ENCODE measurements at regions not wholly inside any gene's neighbourhood (a gene's known extent, or its start where the extent isn't known, plus 50 kb on each side); places are given as distances from the start of the nearest gene placed in this dataset.

DNA sequence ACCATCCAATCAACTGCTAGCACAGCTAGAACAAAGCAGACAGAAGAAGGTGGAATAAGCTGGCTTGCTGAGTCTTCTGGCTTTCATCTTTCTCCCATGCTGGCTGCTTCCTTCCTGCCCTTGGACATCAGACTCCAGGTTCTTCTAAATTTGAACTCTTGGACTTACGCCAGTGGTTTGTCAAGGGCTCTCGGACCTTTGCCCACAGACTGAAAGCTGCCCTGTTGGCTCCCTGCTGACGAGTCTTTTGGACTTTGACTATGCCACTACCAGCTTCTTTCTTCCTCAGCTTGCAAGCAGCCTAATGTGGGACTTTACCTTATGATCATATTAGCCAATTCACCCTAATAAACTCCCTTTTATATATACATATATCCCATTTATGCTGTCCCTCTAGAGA lies 164.1 kb upstream of the GJE1 start:
- Histone ChIP-seq H2AFZ (ENCODE audit: low read length) (no peak overlapping the region), H3K4me3 (ENCODE audit: low read length) (no peak overlapping the region), H3K9me3 (ENCODE audit: low read length) (no peaks in the 10 kb centered on the region), H3K9me2 (replicated peaks; ENCODE audit: insufficient read depth, low read length) (no peaks in the 10 kb centered on the region), H3K4me1 (ENCODE audit: low read length) (peaks cover 2% of the 10 kb centered on the region; the same call in 1 of the 2 replicates), H3K79me2 (ENCODE audit: low read length) (no peaks in the 10 kb centered on the region), H4K20me1 (ENCODE audit: insufficient read depth, low read depth, low read length) (no peaks in the 10 kb centered on the region), H3K4me2 (ENCODE audit: low read depth, low read length, poor library complexity, severe bottlenecking) (no peak overlapping the region), H3K27ac (ENCODE audit: low read length) (no peak overlapping the region), H3K27me3 (ENCODE audit: low read length) (no peaks in the 10 kb centered on the region), H3K36me3 (ENCODE audit: insufficient read depth, low read length) (no peaks in the 10 kb centered on the region), H3K9ac (ENCODE audit: low read length) (no peak overlapping the region)
- DNase-seq, result no peak

DNA sequence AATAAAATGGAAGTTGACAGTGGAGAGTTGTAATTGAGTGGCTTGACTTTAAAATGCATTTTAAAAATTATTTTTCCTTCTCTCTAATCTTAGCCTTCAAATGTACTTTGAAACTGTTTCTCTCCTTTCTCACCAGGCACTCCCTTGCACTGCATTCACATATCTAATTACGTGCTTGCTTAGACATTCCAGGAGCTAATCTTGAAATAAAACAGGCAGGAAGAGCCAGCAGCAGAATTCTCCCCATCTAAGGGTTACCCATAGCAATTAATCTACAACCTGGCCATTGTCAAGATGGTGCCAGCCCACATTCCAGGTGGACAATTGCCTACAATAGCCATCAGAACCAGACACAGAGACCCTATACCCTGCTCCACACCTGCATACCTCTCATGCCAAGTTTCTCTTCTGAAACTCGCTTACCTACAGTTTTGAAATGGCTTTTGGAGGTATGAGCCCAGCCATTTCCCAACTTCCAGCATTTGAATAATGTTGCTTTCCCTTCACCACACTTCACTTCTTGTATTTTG lies 167.6 kb upstream of the GJE1 start:
- Histone ChIP-seq H3K4me2 (ENCODE audit: low read depth, low read length, poor library complexity, severe bottlenecking) (no peak overlapping the region), H3K4me1 (ENCODE audit: low read length) (peaks cover 2% of the 10 kb centered on the region; the same call in 1 of the 2 replicates)

DNA sequence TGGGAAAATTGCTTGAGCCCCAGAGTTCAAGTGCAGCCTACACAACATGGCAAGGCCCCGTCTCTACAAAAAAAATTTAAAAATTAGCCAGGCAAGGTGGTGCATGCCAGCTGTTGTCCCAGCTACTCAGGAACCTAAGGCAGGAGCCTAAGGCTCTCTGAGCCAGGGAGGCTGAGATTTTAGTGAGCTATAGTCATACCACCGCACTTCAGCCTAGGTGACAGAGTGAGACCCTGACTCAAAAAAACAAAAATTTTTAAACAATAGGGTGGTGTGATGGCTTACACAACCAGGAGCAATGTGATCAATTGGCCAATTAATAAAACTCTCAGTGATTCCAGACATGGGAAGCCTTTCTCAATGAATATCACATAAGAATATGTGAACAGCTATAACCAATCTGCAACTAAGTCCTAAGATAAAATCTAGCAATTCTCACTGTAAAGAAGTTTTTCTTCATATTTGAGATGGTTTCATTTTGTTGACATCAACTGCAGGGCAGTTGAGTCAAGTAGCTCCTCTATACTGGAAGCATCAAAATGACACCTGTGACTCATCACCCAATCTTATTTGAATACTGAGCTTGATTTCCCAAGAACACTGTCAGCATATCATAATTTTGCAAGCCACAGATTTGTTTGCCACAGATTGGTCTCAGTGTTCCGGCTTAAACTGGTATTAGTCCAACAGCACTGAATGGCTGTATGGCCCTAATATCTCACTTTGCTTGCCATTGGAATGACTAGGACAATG lies 169.0 kb upstream of the GJE1 start:
- Histone ChIP-seq H3K79me2 (ENCODE audit: low read length) (no peaks in the 10 kb centered on the region), H4K20me1 (ENCODE audit: insufficient read depth, low read depth, low read length) (no peaks in the 10 kb centered on the region), H3K9me2 (replicated peaks; ENCODE audit: insufficient read depth, low read length) (no peaks in the 10 kb centered on the region), H3K9me3 (ENCODE audit: low read length) (no peaks in the 10 kb centered on the region), H3K4me1 (ENCODE audit: low read length) (peaks cover 2% of the 10 kb centered on the region; the same call in 1 of the 2 replicates), H3K36me3 (ENCODE audit: insufficient read depth, low read length) (no peaks in the 10 kb centered on the region), H3K4me3 (ENCODE audit: low read length) (no peak overlapping the region), H3K4me2 (ENCODE audit: low read depth, low read length, poor library complexity, severe bottlenecking) (no peak overlapping the region), H3K27ac (ENCODE audit: low read length) (no peak overlapping the region), H3K27me3 (ENCODE audit: low read length) (no peaks in the 10 kb centered on the region), H2AFZ (ENCODE audit: low read length) (no peak overlapping the region), H3K9ac (ENCODE audit: low read length) (no peak overlapping the region)
- no peak for DNase-seq

More for the DNA sequence above, 167.6 kb upstream of the GJE1 start:
- Histone ChIP-seq H3K9me2 (replicated peaks; ENCODE audit: insufficient read depth, low read length) (no peaks in the 10 kb centered on the region), H3K9ac (ENCODE audit: low read length) (no peak overlapping the region), H3K4me3 (ENCODE audit: low read length) (no peak overlapping the region), H3K27ac (ENCODE audit: low read length) (no peak overlapping the region), H3K27me3 (ENCODE audit: low read length) (no peaks in the 10 kb centered on the region), H4K20me1 (ENCODE audit: insufficient read depth, low read depth, low read length) (no peaks in the 10 kb centered on the region), H3K9me3 (ENCODE audit: low read length) (no peaks in the 10 kb centered on the region), H2AFZ (ENCODE audit: low read length) (no peak overlapping the region), H3K79me2 (ENCODE audit: low read length) (no peaks in the 10 kb centered on the region), H3K36me3 (ENCODE audit: insufficient read depth, low read length) (no peaks in the 10 kb centered on the region)
- no peak for DNase-seq

DNA sequence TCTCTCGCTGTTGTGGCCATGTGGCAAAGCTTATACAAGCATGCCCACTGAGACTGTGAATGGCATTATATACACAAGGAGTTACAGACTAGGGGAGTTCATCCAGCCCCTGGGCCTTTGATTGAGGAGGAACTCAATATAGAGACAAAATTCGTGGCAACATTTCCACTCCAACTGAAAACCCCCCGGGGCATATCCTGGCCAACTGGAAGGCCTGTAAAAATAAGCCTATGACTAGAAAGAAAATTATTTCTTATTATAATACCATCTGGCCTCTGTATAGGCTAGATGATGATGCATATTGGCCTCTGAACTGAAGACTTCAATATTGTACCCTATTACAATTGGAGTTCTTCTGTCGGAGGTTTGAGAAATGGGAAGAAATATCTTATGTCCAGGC lies 175.5 kb upstream of the GJE1 start:
- Histone ChIP-seq H4K20me1 (ENCODE audit: insufficient read depth, low read depth, low read length) (no peaks in the 10 kb centered on the region), H3K4me1 (ENCODE audit: low read length) (no peaks in the 10 kb centered on the region), H2AFZ (ENCODE audit: low read length) (no peak overlapping the region), H3K79me2 (ENCODE audit: low read length) (no peaks in the 10 kb centered on the region), H3K27me3 (ENCODE audit: low read length) (no peaks in the 10 kb centered on the region), H3K4me3 (ENCODE audit: low read length) (no peak overlapping the region), H3K27ac (ENCODE audit: low read length) (no peak overlapping the region), H3K9ac (ENCODE audit: low read length) (no peak overlapping the region), H3K4me2 (ENCODE audit: low read depth, low read length, poor library complexity, severe bottlenecking) (no peak overlapping the region), H3K9me2 (replicated peaks; ENCODE audit: insufficient read depth, low read length) (no peaks in the 10 kb centered on the region), H3K36me3 (ENCODE audit: insufficient read depth, low read length) (no peaks in the 10 kb centered on the region), H3K9me3 (ENCODE audit: low read length) (peaks cover 10% of the 10 kb centered on the region)
- no peak for DNase-seq

DNA sequence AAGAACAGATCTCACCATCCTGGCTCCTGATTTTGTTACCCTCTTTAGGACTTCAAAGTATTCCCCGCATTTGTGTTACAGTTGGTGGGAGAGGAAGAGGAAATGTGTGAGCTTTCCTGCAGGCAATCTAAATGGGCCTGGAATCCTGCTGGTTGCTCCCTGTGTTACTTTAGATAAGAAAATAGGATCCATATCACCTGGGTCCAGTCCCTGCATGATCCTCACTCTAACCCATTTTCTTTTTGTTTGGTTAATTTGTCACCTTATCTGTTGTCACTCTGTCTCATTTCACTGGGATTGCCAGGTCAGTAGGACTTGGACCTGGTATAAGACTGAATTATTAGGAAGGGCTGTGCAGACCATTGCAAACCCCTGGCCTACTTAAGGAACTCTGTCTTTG lies 175.9 kb upstream of the GJE1 start:
- no peaks in the 10 kb centered on the region for H3K4me1 ChIP-seq (ENCODE audit: low read length)
- no peak overlapping the region for H3K4me2 ChIP-seq (ENCODE audit: low read depth, low read length, poor library complexity, severe bottlenecking)
- no peaks in the 10 kb centered on the region for H3K79me2 ChIP-seq (ENCODE audit: low read length)
- H3K4me3 ChIP-seq (ENCODE audit: low read length), result no peak overlapping the region
- H3K27me3 ChIP-seq (ENCODE audit: low read length), result no peaks in the 10 kb centered on the region
- no peak overlapping the region for H3K9ac ChIP-seq (ENCODE audit: low read length)
- no peaks in the 10 kb centered on the region for H3K36me3 ChIP-seq (ENCODE audit: insufficient read depth, low read length)
- H2AFZ ChIP-seq (ENCODE audit: low read length), result no peak overlapping the region
- H3K9me3 ChIP-seq (ENCODE audit: low read length), result peaks cover 10% of the 10 kb centered on the region
- no peaks in the 10 kb centered on the region for H3K9me2 ChIP-seq (replicated peaks; ENCODE audit: insufficient read depth, low read length)
- H3K27ac ChIP-seq (ENCODE audit: low read length), result no peak overlapping the region
- no peaks in the 10 kb centered on the region for H4K20me1 ChIP-seq (ENCODE audit: insufficient read depth, low read depth, low read length)
- no peak for DNase-seq

DNA sequence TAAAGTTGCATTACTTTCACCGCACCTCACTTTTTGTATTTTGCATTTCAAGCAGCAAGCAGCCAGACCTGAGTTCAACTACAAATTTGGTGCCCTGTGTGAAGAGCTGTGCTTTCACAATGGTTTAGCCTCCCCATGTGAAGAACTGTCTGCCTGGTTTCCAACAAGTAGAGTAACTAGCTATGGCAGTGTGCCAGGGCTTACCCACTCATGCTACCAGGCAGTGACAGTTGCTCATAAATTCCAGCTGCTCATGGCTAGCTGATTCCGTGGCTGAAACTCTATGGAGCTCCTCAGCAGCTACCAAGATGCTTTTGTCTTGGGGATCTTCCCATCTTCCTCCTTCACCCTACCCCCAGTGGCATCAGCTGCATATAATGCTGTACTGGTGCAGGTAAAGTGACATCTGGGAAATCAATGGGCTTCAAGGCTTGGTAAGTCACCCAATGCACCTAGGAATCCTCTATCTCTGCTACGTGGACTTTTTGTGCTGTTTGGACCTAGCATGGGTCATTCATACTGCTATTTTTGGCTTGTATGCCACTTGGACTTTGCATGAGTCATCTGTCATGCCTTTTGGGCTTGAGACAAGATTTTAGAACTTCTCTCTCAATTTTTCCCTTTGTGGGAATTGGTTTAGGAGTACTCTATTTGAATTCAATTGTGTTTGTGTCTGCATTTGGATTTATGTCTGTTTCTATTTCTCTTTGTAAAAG lies 176.5 kb upstream of the GJE1 start:
- H3K4me2 ChIP-seq (ENCODE audit: low read depth, low read length, poor library complexity, severe bottlenecking), result no peak overlapping the region
- no peak overlapping the region for H2AFZ ChIP-seq (ENCODE audit: low read length)
- H3K4me3 ChIP-seq (ENCODE audit: low read length), result no peak overlapping the region
- no peak overlapping the region for H3K27ac ChIP-seq (ENCODE audit: low read length)
- no peak overlapping the region for H3K9ac ChIP-seq (ENCODE audit: low read length)
- no peaks in the 10 kb centered on the region for H4K20me1 ChIP-seq (ENCODE audit: insufficient read depth, low read depth, low read length)
- no peaks in the 10 kb centered on the region for H3K9me2 ChIP-seq (replicated peaks; ENCODE audit: insufficient read depth, low read length)
- no peaks in the 10 kb centered on the region for H3K27me3 ChIP-seq (ENCODE audit: low read length)
- peaks cover 10% of the 10 kb centered on the region for H3K9me3 ChIP-seq (ENCODE audit: low read length)
- no peaks in the 10 kb centered on the region for H3K4me1 ChIP-seq (ENCODE audit: low read length)
- no peaks in the 10 kb centered on the region for H3K36me3 ChIP-seq (ENCODE audit: insufficient read depth, low read length)
- H3K79me2 ChIP-seq (ENCODE audit: low read length), result no peaks in the 10 kb centered on the region
- DNase-seq, result no peak

DNA sequence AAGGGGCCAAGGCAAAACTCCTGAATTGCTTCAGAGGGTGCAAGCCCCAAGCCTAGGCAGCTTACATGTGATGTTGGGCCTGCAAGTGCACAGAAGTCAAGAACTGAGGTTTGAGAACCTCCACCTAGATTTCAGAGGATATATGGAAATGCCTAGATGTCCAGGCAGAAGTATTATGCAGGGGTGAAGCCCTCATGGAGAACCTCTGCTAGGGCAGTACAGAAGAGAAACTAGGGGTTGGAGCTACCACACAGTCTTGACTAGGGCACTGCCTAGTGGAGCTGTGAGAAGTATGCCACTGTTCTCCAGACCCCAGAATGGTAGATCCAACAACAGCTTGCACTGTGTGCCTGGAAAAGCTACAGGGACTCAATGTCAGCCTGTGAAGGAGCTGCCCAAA lies 179.7 kb upstream of the GJE1 start:
- no peak overlapping the region for H3K4me2 ChIP-seq (ENCODE audit: low read depth, low read length, poor library complexity, severe bottlenecking)
- no peak overlapping the region for H3K9ac ChIP-seq (ENCODE audit: low read length)
- H4K20me1 ChIP-seq (ENCODE audit: insufficient read depth, low read depth, low read length), result no peaks in the 10 kb centered on the region
- no peaks in the 10 kb centered on the region for H3K4me1 ChIP-seq (ENCODE audit: low read length)
- H3K36me3 ChIP-seq (ENCODE audit: insufficient read depth, low read length), result no peaks in the 10 kb centered on the region
- H3K4me3 ChIP-seq (ENCODE audit: low read length), result no peak overlapping the region
- H2AFZ ChIP-seq (ENCODE audit: low read length), result no peak overlapping the region
- no peaks in the 10 kb centered on the region for H3K79me2 ChIP-seq (ENCODE audit: low read length)
- no peak for DNase-seq
- H3K27ac ChIP-seq (ENCODE audit: low read length), result no peak overlapping the region
- H3K9me3 ChIP-seq (ENCODE audit: low read length), result peaks cover 10% of the 10 kb centered on the region
- no peaks in the 10 kb centered on the region for H3K9me2 ChIP-seq (replicated peaks; ENCODE audit: insufficient read depth, low read length)
- H3K27me3 ChIP-seq (ENCODE audit: low read length), result no peaks in the 10 kb centered on the region

DNA sequence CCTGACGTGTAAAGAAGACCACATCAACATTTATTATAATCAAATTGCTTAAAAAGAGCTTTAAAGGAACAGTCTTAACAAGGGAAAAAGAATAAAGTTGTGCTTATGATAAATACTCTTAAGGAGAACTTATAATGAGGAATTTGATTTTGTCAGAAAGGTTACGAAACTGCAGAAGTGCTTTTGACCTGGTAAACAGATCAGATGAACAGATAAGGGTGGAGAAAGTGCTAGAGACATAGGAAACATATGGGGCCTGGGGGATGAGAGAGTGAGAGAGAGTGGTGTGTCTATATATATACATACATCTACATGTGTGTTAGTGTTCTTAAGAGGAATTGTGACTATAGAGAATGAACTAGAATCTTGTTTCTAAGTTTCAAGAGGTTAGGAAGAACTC lies 186.2 kb upstream of the GJE1 start:
- Histone ChIP-seq H4K20me1 (ENCODE audit: insufficient read depth, low read depth, low read length) (no peaks in the 10 kb centered on the region), H3K4me2 (ENCODE audit: low read depth, low read length, poor library complexity, severe bottlenecking) (no peak overlapping the region), H3K9me3 (ENCODE audit: low read length) (no peaks in the 10 kb centered on the region), H3K4me1 (ENCODE audit: low read length) (no peaks in the 10 kb centered on the region), H3K27me3 (ENCODE audit: low read length) (no peaks in the 10 kb centered on the region), H3K9ac (ENCODE audit: low read length) (no peak overlapping the region), H3K9me2 (replicated peaks; ENCODE audit: insufficient read depth, low read length) (no peaks in the 10 kb centered on the region), H2AFZ (ENCODE audit: low read length) (no peak overlapping the region), H3K27ac (ENCODE audit: low read length) (no peak overlapping the region), H3K4me3 (ENCODE audit: low read length) (no peak overlapping the region), H3K36me3 (ENCODE audit: insufficient read depth, low read length) (no peaks in the 10 kb centered on the region), H3K79me2 (ENCODE audit: low read length) (no peaks in the 10 kb centered on the region)
- no peak for DNase-seq

Measured in Karpas-422 (cell line).